ENCODE measurements at regions not wholly inside any gene's neighbourhood (a gene's known extent, or its start where the extent isn't known, plus 50 kb on each side); places are given as distances from the start of the nearest gene placed in this dataset.

DNA sequence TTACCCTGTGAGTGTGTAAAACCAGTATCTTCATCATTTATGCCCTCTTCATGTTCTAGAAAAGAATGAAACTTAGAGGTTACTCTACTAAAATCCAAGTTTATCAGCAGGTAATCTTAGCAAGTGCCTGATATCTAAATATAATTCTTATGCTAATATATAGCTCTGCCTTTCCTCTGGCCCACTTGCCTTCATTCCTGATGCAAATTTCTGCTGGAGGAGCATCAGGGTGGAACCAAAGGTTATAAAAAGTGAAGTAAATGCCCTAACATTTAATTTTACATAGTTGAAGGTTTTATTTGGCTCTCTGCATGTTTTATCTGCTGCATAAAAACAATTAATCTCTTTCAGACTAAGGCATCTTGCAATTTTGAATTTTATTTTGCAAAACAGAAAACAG, 936.2 kb downstream of the ROBO2 start:
- Histone ChIP-seq H3K36me3 (no peaks in the 10 kb centered on the region), H3K4me1 (no peaks in the 10 kb centered on the region), H3K9me3 (no peaks in the 10 kb centered on the region), H3K27ac (no peak overlapping the region), H3K4me3 (no peak overlapping the region), H3K27me3 (no peaks in the 10 kb centered on the region)
- TF ChIP-seq, protein P1, sequence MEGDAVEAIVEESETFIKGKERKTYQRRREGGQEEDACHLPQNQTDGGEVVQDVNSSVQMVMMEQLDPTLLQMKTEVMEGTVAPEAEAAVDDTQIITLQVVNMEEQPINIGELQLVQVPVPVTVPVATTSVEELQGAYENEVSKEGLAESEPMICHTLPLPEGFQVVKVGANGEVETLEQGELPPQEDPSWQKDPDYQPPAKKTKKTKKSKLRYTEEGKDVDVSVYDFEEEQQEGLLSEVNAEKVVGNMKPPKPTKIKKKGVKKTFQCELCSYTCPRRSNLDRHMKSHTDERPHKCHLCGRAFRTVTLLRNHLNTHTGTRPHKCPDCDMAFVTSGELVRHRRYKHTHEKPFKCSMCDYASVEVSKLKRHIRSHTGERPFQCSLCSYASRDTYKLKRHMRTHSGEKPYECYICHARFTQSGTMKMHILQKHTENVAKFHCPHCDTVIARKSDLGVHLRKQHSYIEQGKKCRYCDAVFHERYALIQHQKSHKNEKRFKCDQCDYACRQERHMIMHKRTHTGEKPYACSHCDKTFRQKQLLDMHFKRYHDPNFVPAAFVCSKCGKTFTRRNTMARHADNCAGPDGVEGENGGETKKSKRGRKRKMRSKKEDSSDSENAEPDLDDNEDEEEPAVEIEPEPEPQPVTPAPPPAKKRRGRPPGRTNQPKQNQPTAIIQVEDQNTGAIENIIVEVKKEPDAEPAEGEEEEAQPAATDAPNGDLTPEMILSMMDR (IDR thresholded peaks at IDR 0.05): no peak
- DNase-seq (no peak), ATAC-seq (no peak)
- intact Hi-C loops (cut with DNase I): no loop called here

DNA sequence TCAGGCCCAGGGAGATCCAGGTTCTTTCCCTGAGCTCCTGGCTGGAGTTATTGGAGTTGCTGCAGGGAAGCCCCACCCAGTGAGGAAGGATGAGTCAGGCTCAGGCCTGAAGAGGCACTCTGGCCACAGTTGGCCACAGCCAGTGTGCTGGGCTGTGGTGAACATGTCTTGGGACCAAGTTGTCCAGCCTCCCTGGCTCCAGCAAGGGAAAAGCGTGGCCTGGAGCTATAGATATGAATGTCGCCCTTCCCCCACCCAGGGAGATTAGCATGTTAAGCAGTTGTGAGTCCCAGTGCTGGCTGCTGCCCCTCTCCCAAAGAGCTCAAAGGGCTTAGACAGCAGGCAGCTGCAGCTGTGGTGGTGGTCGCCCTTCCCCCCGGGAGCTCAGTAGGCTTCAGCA, 963.2 kb downstream of the ROBO2 start:
- Histone ChIP-seq H3K27ac (no peak overlapping the region), H3K9me3 (no peaks in the 10 kb centered on the region), H3K36me3 (no peaks in the 10 kb centered on the region), H3K4me3 (no peak overlapping the region), H3K4me1 (no peaks in the 10 kb centered on the region), H3K27me3 (no peaks in the 10 kb centered on the region)
- no peak for ATAC-seq
- no peak for DNase-seq
- TF ChIP-seq, protein P1 (IDR thresholded peaks at IDR 0.05): no peak
- intact Hi-C loops (cut with DNase I): no loop called here

GRCh38 chr3:78004571-78004970, 964.7 kb downstream of the ROBO2 start:
- Histone ChIP-seq H3K27me3 (no peaks in the 10 kb centered on the region), H3K4me3 (no peak overlapping the region), H3K4me1 (no peaks in the 10 kb centered on the region), H3K27ac (no peak overlapping the region), H3K36me3 (no peaks in the 10 kb centered on the region), H3K9me3 (no peaks in the 10 kb centered on the region)
- no peak for ATAC-seq
- TF ChIP-seq, protein P1 (IDR thresholded peaks at IDR 0.05): no peak
- intact Hi-C loops (cut with DNase I): no loop called here
- no peak for DNase-seq

GRCh38 chr3:78013653-78014052, 973.8 kb downstream of the ROBO2 start:
- intact Hi-C loops (cut with DNase I): no loop called here
- Histone ChIP-seq H3K4me1 (no peaks in the 10 kb centered on the region), H3K36me3 (no peaks in the 10 kb centered on the region), H3K9me3 (no peaks in the 10 kb centered on the region), H3K27ac (no peak overlapping the region), H3K27me3 (no peaks in the 10 kb centered on the region), H3K4me3 (no peak overlapping the region)
- DNase-seq (no peak), ATAC-seq (no peak)
- TF ChIP-seq, protein P1 (IDR thresholded peaks at IDR 0.05): no peak

DNA sequence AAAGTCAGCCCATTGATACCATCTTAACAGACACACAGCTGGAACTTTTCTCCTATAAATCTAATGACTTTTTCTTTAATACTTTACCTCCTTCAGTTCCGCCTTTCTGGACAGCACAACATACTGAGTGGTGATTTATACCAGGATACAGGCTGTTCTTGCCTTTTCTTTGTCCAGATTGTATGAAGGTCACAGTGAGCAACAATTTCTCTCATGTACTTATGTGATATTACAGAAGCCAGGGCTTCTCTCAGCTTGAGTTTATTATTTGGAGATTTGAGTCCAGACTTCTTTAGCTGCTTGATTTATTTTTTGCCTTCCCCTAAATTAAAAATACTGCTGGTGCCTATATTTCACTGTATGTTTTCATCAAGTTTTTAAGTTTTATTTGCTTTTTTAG, 976.0 kb downstream of the ROBO2 start:
- Histone ChIP-seq H3K4me3 (no peak overlapping the region), H3K36me3 (no peaks in the 10 kb centered on the region), H3K27ac (no peak overlapping the region), H3K9me3 (no peaks in the 10 kb centered on the region), H3K27me3 (no peaks in the 10 kb centered on the region), H3K4me1 (no peaks in the 10 kb centered on the region)
- TF ChIP-seq, protein P1 (IDR thresholded peaks at IDR 0.05): no peak
- intact Hi-C loops (cut with DNase I): no loop called here
- ATAC-seq (no peak), DNase-seq (no peak)

DNA sequence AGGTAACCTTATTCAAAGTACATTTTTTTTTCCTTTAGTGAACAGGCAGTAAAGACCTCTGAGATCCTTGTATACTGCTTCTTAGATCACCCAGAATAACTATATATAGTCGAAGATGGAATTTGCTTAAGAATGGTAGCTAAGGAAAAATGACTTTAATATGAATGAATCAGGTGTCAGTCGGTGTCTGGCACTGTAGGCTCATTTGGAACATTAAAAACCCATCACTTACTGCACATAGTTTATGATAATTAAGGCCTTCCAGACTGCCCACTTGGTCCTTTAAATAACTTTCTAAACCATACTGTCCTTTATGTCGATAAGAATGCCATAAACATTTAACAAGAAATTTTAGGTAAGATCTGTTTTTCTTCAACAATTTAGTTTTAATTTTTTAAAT, 981.8 kb downstream of the ROBO2 start:
- Histone ChIP-seq H3K36me3 (no peaks in the 10 kb centered on the region), H3K4me3 (no peak overlapping the region), H3K27me3 (no peaks in the 10 kb centered on the region), H3K9me3 (no peaks in the 10 kb centered on the region), H3K27ac (no peak overlapping the region), H3K4me1 (no peaks in the 10 kb centered on the region)
- no peak for DNase-seq
- ATAC-seq: no peak
- intact Hi-C loops (cut with DNase I): no loop called here
- TF ChIP-seq, protein P1 (IDR thresholded peaks at IDR 0.05): no peak

Measured in upper lobe of right lung (tissue), 1 donor.